T follicular helper cell (primary cell): ENCODE measurements at regions not wholly inside any gene's neighbourhood (a gene's known extent, or its start where the extent isn't known, plus 50 kb on each side); places are given as distances from the start of the nearest gene placed in this dataset.
A peak's percentile ranks its signal among the peaks of the same experiment; 100 is the strongest.
"Not testable (repeated sequence)": the region's sequence is repeated elsewhere in the genome, so short reads cannot be mapped to it uniquely, and the experiment has no call there.

Experiments
- DNase-seq: peaks from one replicate; pipeline ENCODE4 v3.0.0-alpha.2; 2020; ENCODE audit warnings: low read depth

GRCh38 chr16:29160171-29160570, 175.3 kb downstream of the LAT start:
- DNase-seq, result not testable (repeated sequence)

- not testable (repeated sequence) for DNase-seq
These were observed 174.8 kb downstream of the LAT start for GRCh38 chr16:29159603-29160002.

GRCh38 chr16:29158785-29159184, 173.9 kb downstream of the LAT start:
- DNase-seq, result no peak

- not testable (repeated sequence) for DNase-seq
These were observed 173.4 kb downstream of the LAT start for GRCh38 chr16:29158031-29158784.

GRCh38 chr16:29157051-29157923, 172.4 kb downstream of the LAT start:
- not testable (repeated sequence) for DNase-seq

GRCh38 chr16:29156511-29156910, 171.7 kb downstream of the LAT start:
- DNase-seq, result no peak

GRCh38 chr16:29155866-29156200, 171.0 kb downstream of the LAT start:
- not testable (repeated sequence) for DNase-seq

GRCh38 chr16:29155131-29155865, 170.4 kb downstream of the LAT start:
- DNase-seq, result peak; percentile 9

- DNase-seq, result no peak
These were observed 169.8 kb downstream of the LAT start for GRCh38 chr16:29154676-29155121.

- DNase-seq, result no peak
These were observed 169.2 kb downstream of the LAT start for GRCh38 chr16:29154088-29154487.

- DNase-seq, result not testable (repeated sequence)
These were observed 168.5 kb downstream of the LAT start for GRCh38 chr16:29153307-29153706.

GRCh38 chr16:29152544-29153031, 167.7 kb downstream of the LAT start:
- DNase-seq, result not testable (repeated sequence)

GRCh38 chr16:29151317-29151716, 166.5 kb downstream of the LAT start:
- DNase-seq, result no peak

- DNase-seq, result not testable (repeated sequence)
These were observed 165.1 kb downstream of the LAT start for GRCh38 chr16:29149912-29150311.

GRCh38 chr16:29148867-29149272, 164.0 kb downstream of the LAT start:
- peak; percentile 73 for DNase-seq

- DNase-seq, result no peak
These were observed 163.4 kb downstream of the LAT start for GRCh38 chr16:29148131-29148691.

- not testable (repeated sequence) for DNase-seq
These were observed 162.9 kb downstream of the LAT start for GRCh38 chr16:29147710-29148109.

- not testable (repeated sequence) for DNase-seq
These were observed 162.2 kb downstream of the LAT start for GRCh38 chr16:29146808-29147643.

GRCh38 chr16:29146266-29146665, 161.4 kb downstream of the LAT start:
- no peak for DNase-seq

GRCh38 chr16:29145486-29146225, 160.8 kb downstream of the LAT start:
- DNase-seq, result not testable (repeated sequence)
